SK-N-SH treated with all-trans-retinoic acid at 6 μM for 48 hours (cell line): ENCODE measurements at regions not wholly inside any gene's neighbourhood (a gene's known extent, or its start where the extent isn't known, plus 50 kb on each side); places are given as distances from the start of the nearest gene placed in this dataset.

Experiments used
- ARNTL ChIP-seq: fragments of 450-650 bp; formaldehyde crosslinking; IDR thresholded peaks from 2 replicates; pipeline ENCODE4 v1.5.0; 2020; ENCODE audit warnings: low read depth, mild to moderate bottlenecking, moderate library complexity, borderline replicate concordance
- CREB5 ChIP-seq: fragments of 250-450 bp; sonication (Bioruptor Pico); IDR thresholded peaks from 2 replicates; pipeline ENCODE4 v1.5.1; 2020; ENCODE audit warnings: low read depth, mild to moderate bottlenecking, moderate library complexity
- CSRNP3 ChIP-seq: fragments of 250-450 bp; sonication (Bioruptor Pico); IDR thresholded peaks from 2 replicates; pipeline ENCODE4 v1.5.1; 2021; ENCODE audit warnings: mild to moderate bottlenecking, moderate library complexity
- PATZ1 ChIP-seq: fragments of 250-450 bp; sonication (Bioruptor Pico); IDR thresholded peaks from 2 replicates; pipeline ENCODE4 v1.8.0; 2020; ENCODE audit warnings: mild to moderate bottlenecking, moderate library complexity, borderline replicate concordance
- RARB ChIP-seq: fragments of 250-450 bp; sonication (Bioruptor Pico); IDR thresholded peaks from 2 replicates; pipeline ENCODE4 v1.8.0; 2021; ENCODE audit warnings: mild to moderate bottlenecking, moderate library complexity
- ZC3H10 ChIP-seq: fragments of 250-450 bp; sonication (Bioruptor Pico); IDR thresholded peaks from 2 replicates; pipeline ENCODE4 v1.5.1; 2021; ENCODE audit warnings: mild to moderate bottlenecking, moderate library complexity
- ZFP30 ChIP-seq: fragments of 450-650 bp; formaldehyde crosslinking; IDR thresholded peaks from 2 replicates; pipeline ENCODE4 v1.5.0; 2022; ENCODE audit warnings: mild to moderate bottlenecking, moderate library complexity

GRCh38 chr21:41631564-41632461, 123.9 kb upstream of the TMPRSS2 start:
- TF ChIP-seq ZC3H10 (CRISPR knock-in tag) (no peak), RARB (CRISPR knock-in tag) (no peak), PATZ1 (CRISPR knock-in tag) (no peak), ARNTL (CRISPR knock-in tag) (no peak), CREB5 (no peak), CSRNP3 (CRISPR knock-in tag) (no peak), ZFP30 (CRISPR knock-in tag) (no peak)
